ENCODE measurements at regions not wholly inside any gene's neighbourhood (a gene's known extent, or its start where the extent isn't known, plus 50 kb on each side); places are given as distances from the start of the nearest gene placed in this dataset.

DNA sequence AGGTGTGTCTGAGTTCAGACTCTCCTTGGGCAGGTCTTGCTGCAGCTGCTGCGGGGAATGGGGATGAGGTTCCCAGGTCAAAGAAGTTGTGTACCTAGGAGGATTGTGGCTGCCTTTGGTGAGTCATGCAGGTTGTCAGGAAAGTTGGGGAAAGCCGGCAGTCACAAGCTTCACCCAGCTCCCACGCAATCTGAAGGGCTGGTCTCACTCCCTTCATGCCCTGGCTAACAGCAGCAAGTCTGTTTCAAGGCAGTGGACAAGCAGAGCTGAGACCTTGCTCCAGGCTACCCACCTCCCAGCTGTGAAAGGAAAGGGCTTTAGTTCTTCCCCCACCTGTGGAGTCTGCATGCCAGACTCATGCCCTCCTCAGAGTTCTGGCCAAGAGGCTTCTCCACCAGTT, 287.2 kb downstream of the DTHD1 start:
- no peak overlapping the region for H3K4me3 ChIP-seq (ENCODE audit: low read depth, low read length, poor library complexity, severe bottlenecking)
- H3F3A ChIP-seq (ENCODE audit: insufficient read depth, low read length) = no peaks in the 10 kb centered on the region
- no peaks in the 10 kb centered on the region for H3K4me1 ChIP-seq (ENCODE audit: insufficient read depth, low read length, severe bottlenecking)
- TF ChIP-seq, protein P1, sequence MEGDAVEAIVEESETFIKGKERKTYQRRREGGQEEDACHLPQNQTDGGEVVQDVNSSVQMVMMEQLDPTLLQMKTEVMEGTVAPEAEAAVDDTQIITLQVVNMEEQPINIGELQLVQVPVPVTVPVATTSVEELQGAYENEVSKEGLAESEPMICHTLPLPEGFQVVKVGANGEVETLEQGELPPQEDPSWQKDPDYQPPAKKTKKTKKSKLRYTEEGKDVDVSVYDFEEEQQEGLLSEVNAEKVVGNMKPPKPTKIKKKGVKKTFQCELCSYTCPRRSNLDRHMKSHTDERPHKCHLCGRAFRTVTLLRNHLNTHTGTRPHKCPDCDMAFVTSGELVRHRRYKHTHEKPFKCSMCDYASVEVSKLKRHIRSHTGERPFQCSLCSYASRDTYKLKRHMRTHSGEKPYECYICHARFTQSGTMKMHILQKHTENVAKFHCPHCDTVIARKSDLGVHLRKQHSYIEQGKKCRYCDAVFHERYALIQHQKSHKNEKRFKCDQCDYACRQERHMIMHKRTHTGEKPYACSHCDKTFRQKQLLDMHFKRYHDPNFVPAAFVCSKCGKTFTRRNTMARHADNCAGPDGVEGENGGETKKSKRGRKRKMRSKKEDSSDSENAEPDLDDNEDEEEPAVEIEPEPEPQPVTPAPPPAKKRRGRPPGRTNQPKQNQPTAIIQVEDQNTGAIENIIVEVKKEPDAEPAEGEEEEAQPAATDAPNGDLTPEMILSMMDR (IDR thresholded peaks at IDR 0.05; ENCODE audit: low read length) = no peak
- TF ChIP-seq EZH2 (IDR thresholded peaks at IDR 0.05; ENCODE audit: borderline replicate concordance, low read length) = no peak
- no peak overlapping the region for H3K9ac ChIP-seq (ENCODE audit: low read length)
- no peaks in the 10 kb centered on the region for H3K9me2 ChIP-seq (ENCODE audit: low read depth, low read length)
- H3K4me2 ChIP-seq (ENCODE audit: low read length) = no peak overlapping the region
- H3K27me3 ChIP-seq (ENCODE audit: insufficient read depth, low read length) = no peaks in the 10 kb centered on the region
- H3K27ac ChIP-seq (ENCODE audit: low read depth, low read length, poor library complexity, severe bottlenecking) = no peak overlapping the region
- H3K79me2 ChIP-seq (ENCODE audit: insufficient read depth, low read length) = no peaks in the 10 kb centered on the region
- no peaks in the 10 kb centered on the region for H4K20me1 ChIP-seq (ENCODE audit: insufficient read depth, low read length)
- H3K36me3 ChIP-seq (ENCODE audit: insufficient read depth, low read length) = no peaks in the 10 kb centered on the region
- H2AFZ ChIP-seq (ENCODE audit: low read length) = no peak overlapping the region
- H3K9me3 ChIP-seq (ENCODE audit: low read length) = no peaks in the 10 kb centered on the region

DNA sequence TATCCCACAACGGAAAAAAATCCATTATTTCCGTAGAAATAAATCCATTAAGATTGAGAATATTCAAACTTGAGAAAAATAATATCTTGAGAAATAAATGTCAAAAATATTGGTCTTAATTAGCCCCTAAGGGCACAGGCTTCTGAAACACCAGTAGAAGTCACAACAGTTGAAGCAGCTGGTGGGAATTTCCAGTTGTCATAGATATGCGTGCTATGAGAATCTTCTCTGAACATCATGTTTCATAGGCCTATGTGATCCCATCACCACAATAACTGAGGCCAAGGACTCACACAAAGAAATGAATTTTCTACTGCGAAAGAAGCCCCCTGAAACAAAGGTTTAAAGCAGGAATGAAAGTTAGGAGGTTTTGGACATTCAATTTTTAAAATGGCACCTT, 292.0 kb downstream of the DTHD1 start:
- Histone ChIP-seq H3K9me3 (ENCODE audit: low read length) (no peaks in the 10 kb centered on the region), H3K4me3 (ENCODE audit: low read depth, low read length, poor library complexity, severe bottlenecking) (no peak overlapping the region), H3F3A (ENCODE audit: insufficient read depth, low read length) (no peaks in the 10 kb centered on the region), H3K4me1 (ENCODE audit: insufficient read depth, low read length, severe bottlenecking) (no peaks in the 10 kb centered on the region), H3K4me2 (ENCODE audit: low read length) (no peak overlapping the region), H3K27me3 (ENCODE audit: insufficient read depth, low read length) (no peaks in the 10 kb centered on the region), H2AFZ (ENCODE audit: low read length) (no peak overlapping the region), H3K36me3 (ENCODE audit: insufficient read depth, low read length) (no peaks in the 10 kb centered on the region), H4K20me1 (ENCODE audit: insufficient read depth, low read length) (no peaks in the 10 kb centered on the region), H3K9me2 (ENCODE audit: low read depth, low read length) (0 out of 2 replicates have a peak, but pooled peaks cover 1% of the 10 kb centered on the region), H3K79me2 (ENCODE audit: insufficient read depth, low read length) (no peaks in the 10 kb centered on the region), H3K9ac (ENCODE audit: low read length) (no peak overlapping the region), H3K27ac (ENCODE audit: low read depth, low read length, poor library complexity, severe bottlenecking) (no peak overlapping the region)
- TF ChIP-seq, protein P1 (IDR thresholded peaks at IDR 0.05; ENCODE audit: low read length) = no peak
- TF ChIP-seq EZH2 (IDR thresholded peaks at IDR 0.05; ENCODE audit: borderline replicate concordance, low read length) = no peak

DNA sequence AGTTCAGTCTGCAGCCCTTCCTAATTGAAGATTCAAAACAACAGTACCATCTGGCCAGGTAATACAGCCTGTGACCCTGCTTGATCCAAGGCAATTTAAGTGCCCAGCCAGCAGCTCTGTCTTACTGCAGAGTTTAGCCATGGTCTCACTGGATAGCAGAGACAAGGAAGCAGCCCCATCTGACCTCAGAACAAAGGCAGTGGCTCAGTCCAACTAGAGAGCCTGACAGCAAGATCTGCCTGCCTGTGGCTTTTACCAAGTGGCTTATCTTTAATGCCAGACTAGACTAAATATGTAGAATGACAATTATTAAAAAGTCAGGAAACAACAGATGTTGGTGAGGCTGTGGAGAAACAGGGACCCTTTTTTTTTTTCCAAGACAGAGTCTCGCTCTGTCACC, 293.4 kb downstream of the DTHD1 start:
- Histone ChIP-seq H2AFZ (ENCODE audit: low read length) (no peak overlapping the region), H3K9ac (ENCODE audit: low read length) (no peak overlapping the region), H3K27me3 (ENCODE audit: insufficient read depth, low read length) (no peaks in the 10 kb centered on the region), H3F3A (ENCODE audit: insufficient read depth, low read length) (no peaks in the 10 kb centered on the region), H3K4me2 (ENCODE audit: low read length) (no peak overlapping the region), H3K27ac (ENCODE audit: low read depth, low read length, poor library complexity, severe bottlenecking) (no peak overlapping the region), H3K36me3 (ENCODE audit: insufficient read depth, low read length) (no peaks in the 10 kb centered on the region), H3K4me1 (ENCODE audit: insufficient read depth, low read length, severe bottlenecking) (no peaks in the 10 kb centered on the region), H3K9me2 (ENCODE audit: low read depth, low read length) (0 out of 2 replicates have a peak, but pooled peaks cover 3% of the 10 kb centered on the region), H3K79me2 (ENCODE audit: insufficient read depth, low read length) (no peaks in the 10 kb centered on the region), H3K9me3 (ENCODE audit: low read length) (no peaks in the 10 kb centered on the region), H4K20me1 (ENCODE audit: insufficient read depth, low read length) (no peaks in the 10 kb centered on the region), H3K4me3 (ENCODE audit: low read depth, low read length, poor library complexity, severe bottlenecking) (no peak overlapping the region)
- TF ChIP-seq EZH2 (IDR thresholded peaks at IDR 0.05; ENCODE audit: borderline replicate concordance, low read length) = no peak
- TF ChIP-seq, protein P1 (IDR thresholded peaks at IDR 0.05; ENCODE audit: low read length) = no peak

Data from OCI-LY1 (cell line).